ENCODE measurements at regions not wholly inside any gene's neighbourhood (a gene's known extent, or its start where the extent isn't known, plus 50 kb on each side); places are given as distances from the start of the nearest gene placed in this dataset.

GRCh38 chr11:27263046-27263445 is 100.0 kb downstream of the CCDC34 start:
- no peak for TF ChIP-seq EZH2 (IDR thresholded peaks at IDR 0.05; ENCODE audit: borderline replicate concordance, low read depth, low read length, severe bottlenecking)
- no peak for TF ChIP-seq CTCF (IDR thresholded peaks at IDR 0.05; ENCODE audit: borderline replicate concordance, extremely low read depth, low read length, poor library complexity, severe bottlenecking)
